ENCODE measurements at regions not wholly inside any gene's neighbourhood (a gene's known extent, or its start where the extent isn't known, plus 50 kb on each side); places are given as distances from the start of the nearest gene placed in this dataset.
"Not testable (repeated sequence)": the region's sequence is repeated elsewhere in the genome, so short reads cannot be mapped to it uniquely, and the experiment has no call there.

DNA sequence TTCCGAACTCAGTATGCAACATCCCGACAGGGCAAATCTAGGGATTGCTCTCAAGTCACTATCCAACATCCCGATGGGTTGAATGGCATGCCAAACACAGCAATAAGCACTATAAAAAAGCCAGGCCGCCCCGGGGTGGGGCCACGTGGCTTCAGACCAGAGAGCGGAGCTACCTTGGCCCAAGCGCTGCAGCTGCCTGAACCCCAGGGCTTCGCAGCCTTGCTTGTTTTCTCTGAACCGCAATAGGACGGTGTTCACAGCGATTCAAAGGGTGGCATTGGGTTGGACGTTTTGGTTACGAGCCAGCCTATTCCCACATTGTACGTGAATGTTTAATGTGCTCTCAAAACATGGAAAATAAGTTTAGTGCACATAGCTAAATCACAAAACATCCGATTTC is 161.0 kb downstream of the SYT15 start:
- H3K36me3 ChIP-seq (ENCODE audit: control insufficient read depth in 2 of 2, insufficient read depth in 2 of 2, low read length in 1 of 2); H3K4me3 ChIP-seq; H2AFZ ChIP-seq (ENCODE audit: control insufficient read depth, low read depth, low read length); DNase-seq (ENCODE audit: low read depth, low spot score); RAD21 ChIA-PET (ENCODE audit: unreplicated experiment); FAIRE-seq; CTCF ChIA-PET; H3K79me2 ChIP-seq (ENCODE audit: control insufficient read depth, insufficient read depth, low read length); SMC1A ChIA-PET (ENCODE audit: uncharacterized antibody, unreplicated experiment); H3K4me2 ChIP-seq (ENCODE audit: control insufficient read depth, insufficient read depth); H3K9me3 ChIP-seq (replicated peaks; ENCODE audit: control insufficient read depth, insufficient read depth, low read length); BruUV-seq (replicated peaks); H3K27me3 ChIP-seq (replicated peaks in 1 of 2; ENCODE audit: control insufficient read depth in 2 of 2, insufficient read depth in 2 of 2, low read length in 1 of 2); in situ Hi-C loops (cut with MboI); POLR2A ChIA-PET; ATAC-seq; H3K4me1 ChIP-seq (ENCODE audit: control insufficient read depth, insufficient read depth, low read length); intact Hi-C loops (cut with micrococcal nuclease; ENCODE audit: unreplicated experiment); H3K9ac ChIP-seq (ENCODE audit: control insufficient read depth, insufficient read depth, low read length); H3K27ac ChIP-seq (ENCODE audit: control insufficient read depth, insufficient read depth); H4K20me1 ChIP-seq (ENCODE audit: control insufficient read depth, insufficient read depth): not testable (repeated sequence)
- WGBS (ENCODE audit: insufficient coverage, insufficient replicate concordance, low lambda C conversion rate, missing lambda C conversion rate), result 86% methylated on average over 7 of the region's 16 CpGs

DNA sequence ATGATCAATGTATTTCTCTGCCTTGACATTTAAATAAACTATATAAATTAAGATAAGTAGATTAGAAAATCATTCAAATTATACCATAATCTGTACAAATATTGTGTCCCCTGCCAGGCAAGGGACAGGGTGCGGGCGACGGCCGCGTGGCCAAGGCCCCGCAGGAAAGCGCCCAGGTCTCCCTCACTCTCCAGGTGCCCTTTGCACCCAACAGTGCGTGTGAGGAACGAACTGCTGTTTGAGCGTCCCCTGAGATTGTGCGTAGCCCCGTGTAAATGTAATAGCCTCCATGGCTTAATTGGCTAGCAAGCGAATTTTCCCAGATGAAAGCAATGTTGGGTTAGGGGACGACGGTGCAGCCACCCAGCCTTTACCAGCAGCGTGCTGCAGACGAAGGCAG is 161.4 kb downstream of the SYT15 start:
- H3K9ac ChIP-seq (ENCODE audit: control insufficient read depth, insufficient read depth, low read length); H3K79me2 ChIP-seq (ENCODE audit: control insufficient read depth, insufficient read depth, low read length); H2AFZ ChIP-seq (ENCODE audit: control insufficient read depth, low read depth, low read length); H3K36me3 ChIP-seq (ENCODE audit: control insufficient read depth in 2 of 2, insufficient read depth in 2 of 2, low read length in 1 of 2); BruUV-seq (replicated peaks); H3K4me1 ChIP-seq (ENCODE audit: control insufficient read depth, insufficient read depth, low read length); in situ Hi-C loops (cut with MboI); H3K4me3 ChIP-seq; H3K9me3 ChIP-seq (replicated peaks; ENCODE audit: control insufficient read depth, insufficient read depth, low read length); SMC1A ChIA-PET (ENCODE audit: uncharacterized antibody, unreplicated experiment); ATAC-seq; DNase-seq (ENCODE audit: low read depth, low spot score); H3K4me2 ChIP-seq (ENCODE audit: control insufficient read depth, insufficient read depth); FAIRE-seq; POLR2A ChIA-PET; H4K20me1 ChIP-seq (ENCODE audit: control insufficient read depth, insufficient read depth); intact Hi-C loops (cut with micrococcal nuclease; ENCODE audit: unreplicated experiment); H3K27me3 ChIP-seq (replicated peaks in 1 of 2; ENCODE audit: control insufficient read depth in 2 of 2, insufficient read depth in 2 of 2, low read length in 1 of 2); H3K27ac ChIP-seq (ENCODE audit: control insufficient read depth, insufficient read depth); RAD21 ChIA-PET (ENCODE audit: unreplicated experiment); CTCF ChIA-PET: not testable (repeated sequence)
- WGBS (ENCODE audit: insufficient coverage, insufficient replicate concordance, low lambda C conversion rate, missing lambda C conversion rate), result 90% methylated on average over 15 of the region's 17 CpGs

DNA sequence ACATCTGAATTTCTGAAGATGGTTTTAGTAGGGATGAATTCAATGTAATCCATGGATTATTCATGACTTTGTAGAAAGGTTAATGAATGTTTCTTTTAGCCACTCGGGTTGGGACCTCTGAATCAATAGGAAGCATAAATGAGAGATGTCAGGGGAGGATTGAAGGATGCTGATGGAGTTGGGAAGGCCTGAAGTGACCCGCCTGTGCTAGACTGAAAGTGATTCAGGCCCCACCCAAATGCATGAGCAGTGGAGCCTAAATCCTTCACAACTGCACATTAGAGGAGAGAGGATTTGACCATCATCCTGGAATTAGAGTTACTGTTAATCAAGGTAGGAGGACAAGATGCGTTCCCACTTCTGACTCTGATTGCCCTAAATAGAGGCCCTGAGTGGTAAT is 162.2 kb upstream of the PTPN20 start:
- H3K4me1 ChIP-seq (ENCODE audit: control insufficient read depth, insufficient read depth, low read length); CTCF ChIA-PET; SMC1A ChIA-PET (ENCODE audit: uncharacterized antibody, unreplicated experiment); DNase-seq (ENCODE audit: low read depth, low spot score); H3K27ac ChIP-seq (ENCODE audit: control insufficient read depth, insufficient read depth); H3K4me3 ChIP-seq; H3K4me2 ChIP-seq (ENCODE audit: control insufficient read depth, insufficient read depth); RAD21 ChIA-PET (ENCODE audit: unreplicated experiment); H3K36me3 ChIP-seq (ENCODE audit: control insufficient read depth in 2 of 2, insufficient read depth in 2 of 2, low read length in 1 of 2); BruUV-seq (replicated peaks); H2AFZ ChIP-seq (ENCODE audit: control insufficient read depth, low read depth, low read length); H3K79me2 ChIP-seq (ENCODE audit: control insufficient read depth, insufficient read depth, low read length); H4K20me1 ChIP-seq (ENCODE audit: control insufficient read depth, insufficient read depth); in situ Hi-C loops (cut with MboI); FAIRE-seq; POLR2A ChIA-PET; intact Hi-C loops (cut with micrococcal nuclease; ENCODE audit: unreplicated experiment); H3K27me3 ChIP-seq (replicated peaks in 1 of 2; ENCODE audit: control insufficient read depth in 2 of 2, insufficient read depth in 2 of 2, low read length in 1 of 2); ATAC-seq; H3K9ac ChIP-seq (ENCODE audit: control insufficient read depth, insufficient read depth, low read length); H3K9me3 ChIP-seq (replicated peaks; ENCODE audit: control insufficient read depth, insufficient read depth, low read length): not testable (repeated sequence)
- WGBS (ENCODE audit: insufficient coverage, insufficient replicate concordance, low lambda C conversion rate, missing lambda C conversion rate), result 33% methylated on average over 3 of the region's 3 CpGs

DNA sequence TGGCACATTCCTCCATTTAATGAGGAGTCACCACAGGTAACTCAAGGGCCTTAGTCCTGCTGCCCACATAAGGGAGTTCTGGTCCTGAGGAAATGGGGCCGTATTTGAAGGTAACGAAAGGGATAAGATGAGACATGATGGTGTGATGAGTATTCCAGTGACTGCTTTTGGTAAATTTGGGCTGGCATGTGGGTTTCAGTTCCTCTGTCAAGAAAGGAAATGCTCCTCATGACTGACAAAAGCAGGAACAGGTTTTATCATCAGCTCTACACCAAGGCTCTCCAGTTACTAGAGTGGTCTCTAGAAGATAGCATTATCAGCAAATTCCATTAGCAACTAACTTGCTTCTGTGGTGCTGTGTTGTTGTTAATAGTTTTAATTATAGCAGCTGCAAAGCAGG is 161.8 kb upstream of the PTPN20 start:
- H4K20me1 ChIP-seq (ENCODE audit: control insufficient read depth, insufficient read depth); H3K4me3 ChIP-seq; H3K27ac ChIP-seq (ENCODE audit: control insufficient read depth, insufficient read depth); H3K9me3 ChIP-seq (replicated peaks; ENCODE audit: control insufficient read depth, insufficient read depth, low read length); intact Hi-C loops (cut with micrococcal nuclease; ENCODE audit: unreplicated experiment); CTCF ChIA-PET; FAIRE-seq; DNase-seq (ENCODE audit: low read depth, low spot score); BruUV-seq (replicated peaks); H3K36me3 ChIP-seq (ENCODE audit: control insufficient read depth in 2 of 2, insufficient read depth in 2 of 2, low read length in 1 of 2); H2AFZ ChIP-seq (ENCODE audit: control insufficient read depth, low read depth, low read length); H3K79me2 ChIP-seq (ENCODE audit: control insufficient read depth, insufficient read depth, low read length); SMC1A ChIA-PET (ENCODE audit: uncharacterized antibody, unreplicated experiment); RAD21 ChIA-PET (ENCODE audit: unreplicated experiment); H3K9ac ChIP-seq (ENCODE audit: control insufficient read depth, insufficient read depth, low read length); H3K4me2 ChIP-seq (ENCODE audit: control insufficient read depth, insufficient read depth); H3K4me1 ChIP-seq (ENCODE audit: control insufficient read depth, insufficient read depth, low read length); in situ Hi-C loops (cut with MboI); POLR2A ChIA-PET; H3K27me3 ChIP-seq (replicated peaks in 1 of 2; ENCODE audit: control insufficient read depth in 2 of 2, insufficient read depth in 2 of 2, low read length in 1 of 2): not testable (repeated sequence)
- WGBS (ENCODE audit: insufficient coverage, insufficient replicate concordance, low lambda C conversion rate, missing lambda C conversion rate), result 0% methylated on average over 2 of the region's 2 CpGs
- peak; percentile 37 for ATAC-seq

All from GM12878 (cell line).